ENCODE measurements at regions not wholly inside any gene's neighbourhood (a gene's known extent, or its start where the extent isn't known, plus 50 kb on each side); places are given as distances from the start of the nearest gene placed in this dataset.

DNA sequence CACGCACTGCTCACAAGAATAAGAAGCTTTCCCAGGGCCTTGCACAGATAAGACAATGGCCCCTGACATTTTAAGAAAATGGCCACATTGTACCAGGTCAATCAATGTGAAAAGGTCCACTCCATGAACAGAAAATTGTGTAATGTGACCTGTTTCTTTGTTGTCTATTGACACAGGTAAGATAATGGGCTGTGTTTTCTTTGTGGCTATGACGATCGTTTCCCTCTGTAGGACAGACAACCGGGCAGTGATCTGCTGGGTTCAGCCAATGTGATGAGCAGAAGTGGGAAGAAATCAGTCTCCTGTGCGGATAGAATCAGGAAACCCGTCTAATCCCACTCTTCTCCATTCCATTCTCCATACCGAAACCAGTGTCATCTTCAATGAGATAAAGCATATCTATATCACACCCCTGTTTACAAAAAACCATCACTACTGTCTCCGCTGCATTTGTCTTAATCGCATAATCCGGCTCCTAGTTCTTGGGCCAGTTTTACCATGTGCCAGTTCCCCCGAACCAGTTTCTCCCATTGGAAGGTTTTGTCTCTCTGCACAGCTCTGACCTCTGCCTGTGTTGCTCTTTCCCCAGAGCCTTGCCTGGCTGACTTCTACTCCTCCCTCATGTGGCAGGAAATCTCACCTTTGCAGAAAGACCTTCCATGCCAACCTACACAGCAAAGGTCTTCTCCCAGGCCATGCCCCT lies 66.9 kb upstream of the ATF7IP2 start:
- TF ChIP-seq EZH2phosphoT487 (IDR thresholded peaks at IDR 0.05; ENCODE audit: insufficient read depth, low read depth) (no peak), EZH2 (IDR thresholded peaks at IDR 0.05; ENCODE audit: insufficient read depth, poor library complexity, severe bottlenecking) (no peak)
- in situ Hi-C loops (cut with MboI): no loop called here
- DNase-seq: no peak
- Histone ChIP-seq H3K79me2 (ENCODE audit: insufficient read depth) (no peaks in the 10 kb centered on the region), H3K4me3 (no peak overlapping the region), H3K9ac (no peak overlapping the region), H3K27me3 (replicated peaks; ENCODE audit: insufficient read depth) (no peaks in the 10 kb centered on the region), H3K36me3 (ENCODE audit: low read depth) (no peaks in the 10 kb centered on the region), H2AFZ (no peak overlapping the region), H3K9me2 (ENCODE audit: insufficient read depth) (no peaks in the 10 kb centered on the region), H3K9me3 (ENCODE audit: low read depth) (no peaks in the 10 kb centered on the region), H4K20me1 (ENCODE audit: insufficient read depth) (no peaks in the 10 kb centered on the region), H3F3A (ENCODE audit: insufficient read depth) (no peaks in the 10 kb centered on the region), H3K4me1 (ENCODE audit: insufficient read depth) (no peaks in the 10 kb centered on the region), H3K4me2 (ENCODE audit: unreplicated experiment) (no peak overlapping the region), H3K27ac (no peak overlapping the region)
- whole genome bisulfite sequencing, 2 experiments (ENCODE audit: low coverage in 1 of 2, low lambda C conversion rate in 2 of 2, missing lambda C conversion rate in 2 of 2): 51 to 56% methylated on average over 11 of the region's 11 CpGs

DNA sequence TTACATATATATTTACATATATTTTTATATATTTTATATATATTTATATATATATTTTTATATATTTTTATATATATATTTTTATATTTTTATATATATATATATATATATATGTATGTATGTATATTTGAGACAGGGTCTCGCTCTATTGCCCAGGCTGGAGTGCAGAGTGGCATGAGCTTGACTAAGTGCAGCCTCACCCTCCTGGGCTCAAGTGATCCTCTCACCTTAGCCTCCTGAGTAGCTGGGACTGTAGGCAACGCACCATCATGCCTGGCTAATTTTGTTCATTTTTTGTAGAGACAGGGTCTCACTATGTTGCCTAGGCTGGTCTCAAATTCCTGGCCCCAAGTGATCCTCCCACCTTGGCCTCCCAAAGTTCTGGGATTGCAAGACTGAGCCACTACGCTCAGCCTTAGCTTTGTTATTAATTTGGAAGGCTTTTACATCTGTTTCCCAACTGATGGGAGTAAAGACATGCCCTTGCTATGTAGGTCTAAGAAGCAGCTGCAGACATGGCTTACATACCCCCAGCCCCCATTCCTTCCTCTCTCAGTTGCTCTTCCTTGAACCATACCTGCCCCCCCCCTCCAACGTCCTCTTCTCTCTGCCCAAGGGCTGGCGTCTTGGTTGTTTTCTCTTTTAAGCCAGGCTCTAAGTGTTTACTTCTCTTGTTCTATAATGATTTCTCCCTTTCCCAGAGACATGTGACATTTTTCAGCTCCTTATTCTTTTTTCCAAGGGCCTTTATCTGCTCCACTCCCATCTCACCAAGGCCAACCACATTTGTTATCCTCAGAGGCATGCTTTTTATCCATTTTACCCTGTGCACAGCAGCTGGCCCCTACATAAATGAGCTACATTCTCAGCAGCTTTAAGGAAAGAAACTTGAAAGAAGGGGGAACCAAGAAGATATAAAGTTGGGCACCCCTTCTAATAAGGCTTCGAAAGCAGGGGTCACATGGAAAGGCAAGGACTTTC lies 64.2 kb upstream of the ATF7IP2 start:
- no peaks in the 10 kb centered on the region for H3K9me2 ChIP-seq (ENCODE audit: insufficient read depth)
- H4K20me1 ChIP-seq (ENCODE audit: insufficient read depth): no peaks in the 10 kb centered on the region
- H3F3A ChIP-seq (ENCODE audit: insufficient read depth): no peaks in the 10 kb centered on the region
- H2AFZ ChIP-seq: no peak overlapping the region
- TF ChIP-seq EZH2phosphoT487 (IDR thresholded peaks at IDR 0.05; ENCODE audit: insufficient read depth, low read depth) (no peak), EZH2 (IDR thresholded peaks at IDR 0.05; ENCODE audit: insufficient read depth, poor library complexity, severe bottlenecking) (no peak)
- H3K27ac ChIP-seq: no peak overlapping the region
- H3K4me2 ChIP-seq (ENCODE audit: unreplicated experiment): no peak overlapping the region
- no peak overlapping the region for H3K9ac ChIP-seq
- no peaks in the 10 kb centered on the region for H3K79me2 ChIP-seq (ENCODE audit: insufficient read depth)
- no peaks in the 10 kb centered on the region for H3K36me3 ChIP-seq (ENCODE audit: low read depth)
- DNase-seq: no peak
- no peaks in the 10 kb centered on the region for H3K9me3 ChIP-seq (ENCODE audit: low read depth)
- H3K27me3 ChIP-seq (replicated peaks; ENCODE audit: insufficient read depth): no peaks in the 10 kb centered on the region
- in situ Hi-C loops (cut with MboI): no loop called here
- H3K4me3 ChIP-seq: no peak overlapping the region
- no peaks in the 10 kb centered on the region for H3K4me1 ChIP-seq (ENCODE audit: insufficient read depth)
- 43 to 48% methylated on average over 6 of the region's 6 CpGs for whole genome bisulfite sequencing, 2 experiments (ENCODE audit: low coverage in 1 of 2, low lambda C conversion rate in 2 of 2, missing lambda C conversion rate in 2 of 2)

- no peak overlapping the region for H3K4me3 ChIP-seq
- WGBS, 2 experiments (ENCODE audit: low coverage in 1 of 2, low lambda C conversion rate in 2 of 2, missing lambda C conversion rate in 2 of 2): 41 to 45% methylated on average over 8 of the region's 8 CpGs
Observed at GRCh38 chr16:10322723-10323527, 62.9 kb upstream of the ATF7IP2 start.

DNA sequence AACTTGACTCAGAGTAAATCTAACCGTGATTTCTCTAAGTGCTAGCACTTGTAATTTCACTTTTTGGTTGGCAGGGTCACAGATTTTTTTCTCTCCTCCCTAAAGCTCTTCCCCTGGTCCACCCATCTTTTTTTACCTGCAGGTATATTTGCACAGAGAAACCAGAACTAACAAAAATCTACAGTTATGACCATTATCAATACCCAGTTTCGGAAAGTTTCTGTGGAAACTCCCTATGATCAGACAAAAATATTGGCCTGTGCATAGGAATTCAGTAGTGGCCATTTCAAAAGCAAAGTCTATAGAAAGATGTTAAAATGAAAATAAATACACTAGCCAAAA lies 62.4 kb upstream of the ATF7IP2 start:
- Histone ChIP-seq H2AFZ (no peak overlapping the region), H3K4me3 (no peak overlapping the region), H3K79me2 (ENCODE audit: insufficient read depth) (no peaks in the 10 kb centered on the region), H3K9me2 (ENCODE audit: insufficient read depth) (no peaks in the 10 kb centered on the region), H3K4me1 (ENCODE audit: insufficient read depth) (no peaks in the 10 kb centered on the region), H3K27ac (no peak overlapping the region), H3K27me3 (replicated peaks; ENCODE audit: insufficient read depth) (no peaks in the 10 kb centered on the region), H3K36me3 (ENCODE audit: low read depth) (no peaks in the 10 kb centered on the region), H3K4me2 (ENCODE audit: unreplicated experiment) (no peak overlapping the region), H4K20me1 (ENCODE audit: insufficient read depth) (no peaks in the 10 kb centered on the region), H3K9me3 (ENCODE audit: low read depth) (no peaks in the 10 kb centered on the region), H3K9ac (no peak overlapping the region), H3F3A (ENCODE audit: insufficient read depth) (no peaks in the 10 kb centered on the region)
- in situ Hi-C loops (cut with MboI): no loop called here
- 17 to 22% methylated on average over 2 of the region's 2 CpGs for WGBS, 2 experiments (ENCODE audit: low coverage in 1 of 2, low lambda C conversion rate in 2 of 2, missing lambda C conversion rate in 2 of 2)
- TF ChIP-seq EZH2phosphoT487 (IDR thresholded peaks at IDR 0.05; ENCODE audit: insufficient read depth, low read depth): no peak
- no peak for TF ChIP-seq EZH2 (IDR thresholded peaks at IDR 0.05; ENCODE audit: insufficient read depth, poor library complexity, severe bottlenecking)
- DNase-seq: no peak

More at GRCh38 chr16:10322723-10323527, 62.9 kb upstream of the ATF7IP2 start:
- Histone ChIP-seq H3K79me2 (ENCODE audit: insufficient read depth) (no peaks in the 10 kb centered on the region), H3K9me3 (ENCODE audit: low read depth) (no peaks in the 10 kb centered on the region), H3F3A (ENCODE audit: insufficient read depth) (no peaks in the 10 kb centered on the region), H2AFZ (no peak overlapping the region), H3K36me3 (ENCODE audit: low read depth) (no peaks in the 10 kb centered on the region), H3K4me1 (ENCODE audit: insufficient read depth) (no peaks in the 10 kb centered on the region), H3K9me2 (ENCODE audit: insufficient read depth) (no peaks in the 10 kb centered on the region), H3K27me3 (replicated peaks; ENCODE audit: insufficient read depth) (no peaks in the 10 kb centered on the region), H3K27ac (no peak overlapping the region), H3K4me2 (ENCODE audit: unreplicated experiment) (no peak overlapping the region), H3K9ac (no peak overlapping the region), H4K20me1 (ENCODE audit: insufficient read depth) (no peaks in the 10 kb centered on the region)
- TF ChIP-seq EZH2phosphoT487 (IDR thresholded peaks at IDR 0.05; ENCODE audit: insufficient read depth, low read depth) (no peak), EZH2 (IDR thresholded peaks at IDR 0.05; ENCODE audit: insufficient read depth, poor library complexity, severe bottlenecking) (no peak)
- in situ Hi-C loops (cut with MboI): no loop called here
- no peak for DNase-seq

Measured in GM23248 (cell line).